ENCODE measurements at regions not wholly inside any gene's neighbourhood (a gene's known extent, or its start where the extent isn't known, plus 50 kb on each side); places are given as distances from the start of the nearest gene placed in this dataset.

GRCh38 chr7:57343901-57344622 is 105.9 kb upstream of the ZNF716 start:
- Mint-ChIP-seq H3K4me1 (ENCODE audit: insufficient read depth, unreplicated experiment) (no peaks in the 10 kb centered on the region), H3K27me3 (ENCODE audit: insufficient read depth, unreplicated experiment) (no peaks in the 10 kb centered on the region), H3K9me3 (ENCODE audit: unreplicated experiment) (peaks cover 48% of the 10 kb centered on the region), H3K4me3 (ENCODE audit: unreplicated experiment) (no peak overlapping the region), H3K36me3 (ENCODE audit: insufficient read depth, unreplicated experiment) (no peaks in the 10 kb centered on the region), H3K27ac (ENCODE audit: low read depth, unreplicated experiment) (no peak overlapping the region)
- POLR2A ChIA-PET = no interaction called here
- intact Hi-C loops (cut with micrococcal nuclease) = no loop called here
- TF ChIP-seq CTCF (IDR thresholded peaks at IDR 0.05; ENCODE audit: unreplicated experiment) = no peak
- no TSS peak for BruUV-seq (replicated peaks)
- CTCF ChIA-PET = no interaction called here
- DNase-seq (ENCODE audit: unreplicated experiment) = no peak

GRCh38 chr7:57344957-57345356 is 105.0 kb upstream of the ZNF716 start:
- H3K27ac Mint-ChIP-seq (ENCODE audit: low read depth, unreplicated experiment) = no peak overlapping the region
- intact Hi-C loops (cut with micrococcal nuclease) = no loop called here
- no peaks in the 10 kb centered on the region for H3K36me3 Mint-ChIP-seq (ENCODE audit: insufficient read depth, unreplicated experiment)
- no peaks in the 10 kb centered on the region for H3K27me3 Mint-ChIP-seq (ENCODE audit: insufficient read depth, unreplicated experiment)
- H3K4me3 Mint-ChIP-seq (ENCODE audit: unreplicated experiment) = no peak overlapping the region
- ChIA-PET POLR2A (no interaction called here), CTCF (no interaction called here)
- H3K9me3 Mint-ChIP-seq (ENCODE audit: unreplicated experiment) = peaks cover 45% of the 10 kb centered on the region
- no peak for TF ChIP-seq CTCF (IDR thresholded peaks at IDR 0.05; ENCODE audit: unreplicated experiment)
- no peaks in the 10 kb centered on the region for H3K4me1 Mint-ChIP-seq (ENCODE audit: insufficient read depth, unreplicated experiment)
- BruUV-seq (replicated peaks) = no TSS peak
- DNase-seq (ENCODE audit: unreplicated experiment) = no peak

GRCh38 chr7:57348646-57349269 is 101.2 kb upstream of the ZNF716 start:
- no peaks in the 10 kb centered on the region for H3K36me3 Mint-ChIP-seq (ENCODE audit: insufficient read depth, unreplicated experiment)
- no peaks in the 10 kb centered on the region for H3K4me1 Mint-ChIP-seq (ENCODE audit: insufficient read depth, unreplicated experiment)
- no peak overlapping the region for H3K4me3 Mint-ChIP-seq (ENCODE audit: unreplicated experiment)
- POLR2A ChIA-PET = no interaction called here
- intact Hi-C loops (cut with micrococcal nuclease) = no loop called here
- DNase-seq (ENCODE audit: unreplicated experiment) = no peak
- CTCF ChIA-PET = no interaction called here
- H3K27me3 Mint-ChIP-seq (ENCODE audit: insufficient read depth, unreplicated experiment) = no peaks in the 10 kb centered on the region
- no peak overlapping the region for H3K27ac Mint-ChIP-seq (ENCODE audit: low read depth, unreplicated experiment)
- H3K9me3 Mint-ChIP-seq (ENCODE audit: unreplicated experiment) = peaks cover 29% of the 10 kb centered on the region
- no peak for TF ChIP-seq CTCF (IDR thresholded peaks at IDR 0.05; ENCODE audit: unreplicated experiment)
- BruUV-seq (replicated peaks) = no TSS peak

- no peak overlapping the region for H3K4me3 Mint-ChIP-seq (ENCODE audit: unreplicated experiment)
- no peaks in the 10 kb centered on the region for H3K36me3 Mint-ChIP-seq (ENCODE audit: insufficient read depth, unreplicated experiment)
- H3K4me1 Mint-ChIP-seq (ENCODE audit: insufficient read depth, unreplicated experiment) = no peaks in the 10 kb centered on the region
- H3K27ac Mint-ChIP-seq (ENCODE audit: low read depth, unreplicated experiment) = no peak overlapping the region
- peaks cover 26% of the 10 kb centered on the region for H3K9me3 Mint-ChIP-seq (ENCODE audit: unreplicated experiment)
- no peak for DNase-seq (ENCODE audit: unreplicated experiment)
- no peak for TF ChIP-seq CTCF (IDR thresholded peaks at IDR 0.05; ENCODE audit: unreplicated experiment)
- no TSS peak for BruUV-seq (replicated peaks)
- ChIA-PET CTCF (interaction anchor here (0.5 kb wide), 1 partner anchor 196 kb away, joined by 3 read pairs; no protein-coding TSS in a partner anchor), POLR2A (no interaction called here)
- intact Hi-C loops (cut with micrococcal nuclease) = no loop called here
- H3K27me3 Mint-ChIP-seq (ENCODE audit: insufficient read depth, unreplicated experiment) = no peaks in the 10 kb centered on the region
These were observed 95.8 kb upstream of the ZNF716 start for GRCh38 chr7:57354195-57354594.
